ENCODE measurements at regions not wholly inside any gene's neighbourhood (a gene's known extent, or its start where the extent isn't known, plus 50 kb on each side); places are given as distances from the start of the nearest gene placed in this dataset.

DNA sequence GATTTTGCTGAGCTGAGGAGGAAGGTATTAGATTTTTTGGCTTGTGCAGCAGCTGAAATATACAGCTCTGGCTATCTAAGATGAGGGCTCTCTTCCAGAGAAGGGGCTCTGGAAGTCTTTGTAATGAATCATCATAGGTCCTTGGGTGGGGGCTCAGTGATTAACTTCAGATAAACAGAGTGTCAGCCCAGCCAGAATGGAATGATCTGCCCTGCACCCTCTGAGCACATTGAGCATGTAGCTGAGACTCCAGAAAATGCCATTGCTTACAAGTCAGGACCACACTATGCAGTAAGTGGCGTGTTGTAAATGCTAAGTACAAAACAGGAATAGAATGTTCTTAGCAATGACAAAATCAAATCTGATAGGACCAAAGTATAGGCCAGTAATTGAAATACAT, 836.0 kb downstream of the PDHA2 start:
- TF ChIP-seq TBL1XR1 (IDR thresholded peaks at IDR 0.05; ENCODE audit: low read depth, low read length) (no peak), ZNF24 (IDR thresholded peaks at IDR 0.05) (no peak), RAD21 (IDR thresholded peaks at IDR 0.05; ENCODE audit: insufficient read depth, low read depth, low read length) (no peak), ZBED1 (IDR thresholded peaks at IDR 0.05; ENCODE audit: borderline replicate concordance) (no peak), EZH2 (IDR thresholded peaks at IDR 0.05; ENCODE audit: borderline replicate concordance, control insufficient read depth, low read depth, low read length) (no peak), ZNF274 (IDR thresholded peaks at IDR 0.05; ENCODE audit: insufficient read depth, insufficient read length) (no peak), POLR2A (IDR thresholded peaks at IDR 0.05; ENCODE audit: low read depth, low read length) (no peak), TCF12 (IDR thresholded peaks at IDR 0.05; ENCODE audit: low read depth, low read length) (no peak)
- TF ChIP-seq, protein P1, sequence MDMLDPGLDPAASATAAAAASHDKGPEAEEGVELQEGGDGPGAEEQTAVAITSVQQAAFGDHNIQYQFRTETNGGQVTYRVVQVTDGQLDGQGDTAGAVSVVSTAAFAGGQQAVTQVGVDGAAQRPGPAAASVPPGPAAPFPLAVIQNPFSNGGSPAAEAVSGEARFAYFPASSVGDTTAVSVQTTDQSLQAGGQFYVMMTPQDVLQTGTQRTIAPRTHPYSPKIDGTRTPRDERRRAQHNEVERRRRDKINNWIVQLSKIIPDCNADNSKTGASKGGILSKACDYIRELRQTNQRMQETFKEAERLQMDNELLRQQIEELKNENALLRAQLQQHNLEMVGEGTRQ (IDR thresholded peaks at IDR 0.05; ENCODE audit: borderline replicate concordance, low read depth, low read length) = no peak
- TF ChIP-seq, protein P2, sequence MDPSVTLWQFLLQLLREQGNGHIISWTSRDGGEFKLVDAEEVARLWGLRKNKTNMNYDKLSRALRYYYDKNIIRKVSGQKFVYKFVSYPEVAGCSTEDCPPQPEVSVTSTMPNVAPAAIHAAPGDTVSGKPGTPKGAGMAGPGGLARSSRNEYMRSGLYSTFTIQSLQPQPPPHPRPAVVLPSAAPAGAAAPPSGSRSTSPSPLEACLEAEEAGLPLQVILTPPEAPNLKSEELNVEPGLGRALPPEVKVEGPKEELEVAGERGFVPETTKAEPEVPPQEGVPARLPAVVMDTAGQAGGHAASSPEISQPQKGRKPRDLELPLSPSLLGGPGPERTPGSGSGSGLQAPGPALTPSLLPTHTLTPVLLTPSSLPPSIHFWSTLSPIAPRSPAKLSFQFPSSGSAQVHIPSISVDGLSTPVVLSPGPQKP (IDR thresholded peaks at IDR 0.05; ENCODE audit: low read depth, low read length) = no peak
- TF ChIP-seq, protein P3, sequence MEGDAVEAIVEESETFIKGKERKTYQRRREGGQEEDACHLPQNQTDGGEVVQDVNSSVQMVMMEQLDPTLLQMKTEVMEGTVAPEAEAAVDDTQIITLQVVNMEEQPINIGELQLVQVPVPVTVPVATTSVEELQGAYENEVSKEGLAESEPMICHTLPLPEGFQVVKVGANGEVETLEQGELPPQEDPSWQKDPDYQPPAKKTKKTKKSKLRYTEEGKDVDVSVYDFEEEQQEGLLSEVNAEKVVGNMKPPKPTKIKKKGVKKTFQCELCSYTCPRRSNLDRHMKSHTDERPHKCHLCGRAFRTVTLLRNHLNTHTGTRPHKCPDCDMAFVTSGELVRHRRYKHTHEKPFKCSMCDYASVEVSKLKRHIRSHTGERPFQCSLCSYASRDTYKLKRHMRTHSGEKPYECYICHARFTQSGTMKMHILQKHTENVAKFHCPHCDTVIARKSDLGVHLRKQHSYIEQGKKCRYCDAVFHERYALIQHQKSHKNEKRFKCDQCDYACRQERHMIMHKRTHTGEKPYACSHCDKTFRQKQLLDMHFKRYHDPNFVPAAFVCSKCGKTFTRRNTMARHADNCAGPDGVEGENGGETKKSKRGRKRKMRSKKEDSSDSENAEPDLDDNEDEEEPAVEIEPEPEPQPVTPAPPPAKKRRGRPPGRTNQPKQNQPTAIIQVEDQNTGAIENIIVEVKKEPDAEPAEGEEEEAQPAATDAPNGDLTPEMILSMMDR (IDR thresholded peaks at IDR 0.05 in 2 of 3, conservative IDR thresholded peaks at IDR 0.05 in 1 of 3; ENCODE audit: control insufficient read depth in 2 of 3, extremely low read depth in 1 of 3, insufficient read depth in 1 of 3, low read depth in 3 of 3, low read length in 3 of 3) = no peak

Measured in GM12878 (cell line).